ENCODE measurements at regions not wholly inside any gene's neighbourhood (a gene's known extent, or its start where the extent isn't known, plus 50 kb on each side); places are given as distances from the start of the nearest gene placed in this dataset.

DNA sequence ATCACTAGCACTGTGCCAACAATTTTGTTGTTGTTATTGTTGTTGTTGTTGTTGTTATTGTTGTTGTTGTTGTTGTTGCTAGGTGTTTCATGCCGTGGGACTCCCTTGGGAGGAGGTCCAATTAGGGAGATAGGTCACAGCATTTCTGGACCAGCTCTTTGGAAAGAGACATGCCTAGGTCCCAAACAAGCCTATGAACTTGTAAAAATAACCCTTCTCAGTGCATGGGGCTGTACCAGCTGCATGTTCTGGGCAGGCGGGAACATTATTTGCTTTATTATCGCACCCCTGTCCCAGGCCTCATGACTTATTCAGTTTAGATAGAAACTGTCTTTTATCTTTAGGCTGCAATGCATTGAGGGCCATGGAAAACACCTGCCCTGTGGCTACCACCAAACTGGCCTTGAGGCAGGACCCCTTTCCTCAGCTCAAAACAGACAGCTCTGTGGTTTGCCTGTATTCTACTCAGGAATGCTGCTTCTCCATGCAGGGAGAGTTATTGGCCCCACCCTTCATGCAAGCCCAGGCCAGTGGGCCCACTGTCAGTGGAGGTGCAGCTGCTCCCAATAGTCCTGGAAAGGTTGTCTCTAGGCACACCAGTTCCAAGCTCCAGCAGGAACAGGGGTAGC lies 386.5 kb upstream of the BRINP3 start:
- TF ChIP-seq, protein P1, sequence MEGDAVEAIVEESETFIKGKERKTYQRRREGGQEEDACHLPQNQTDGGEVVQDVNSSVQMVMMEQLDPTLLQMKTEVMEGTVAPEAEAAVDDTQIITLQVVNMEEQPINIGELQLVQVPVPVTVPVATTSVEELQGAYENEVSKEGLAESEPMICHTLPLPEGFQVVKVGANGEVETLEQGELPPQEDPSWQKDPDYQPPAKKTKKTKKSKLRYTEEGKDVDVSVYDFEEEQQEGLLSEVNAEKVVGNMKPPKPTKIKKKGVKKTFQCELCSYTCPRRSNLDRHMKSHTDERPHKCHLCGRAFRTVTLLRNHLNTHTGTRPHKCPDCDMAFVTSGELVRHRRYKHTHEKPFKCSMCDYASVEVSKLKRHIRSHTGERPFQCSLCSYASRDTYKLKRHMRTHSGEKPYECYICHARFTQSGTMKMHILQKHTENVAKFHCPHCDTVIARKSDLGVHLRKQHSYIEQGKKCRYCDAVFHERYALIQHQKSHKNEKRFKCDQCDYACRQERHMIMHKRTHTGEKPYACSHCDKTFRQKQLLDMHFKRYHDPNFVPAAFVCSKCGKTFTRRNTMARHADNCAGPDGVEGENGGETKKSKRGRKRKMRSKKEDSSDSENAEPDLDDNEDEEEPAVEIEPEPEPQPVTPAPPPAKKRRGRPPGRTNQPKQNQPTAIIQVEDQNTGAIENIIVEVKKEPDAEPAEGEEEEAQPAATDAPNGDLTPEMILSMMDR (IDR thresholded peaks at IDR 0.05): no peak
- Histone ChIP-seq H3K4me3 (ENCODE audit: low read length) (no peak overlapping the region), H3K27me3 (ENCODE audit: control insufficient read depth, insufficient read depth, low read length) (no peaks in the 10 kb centered on the region), H3K36me3 (ENCODE audit: control insufficient read depth, insufficient read depth, low read length) (no peaks in the 10 kb centered on the region), H3K9me3 (ENCODE audit: control insufficient read depth, insufficient read depth, low read length) (peaks cover 18% of the 10 kb centered on the region), H3K4me1 (ENCODE audit: control insufficient read depth, insufficient read depth, low read length) (no peaks in the 10 kb centered on the region), H3K27ac (ENCODE audit: low read length) (no peak overlapping the region)
- Mint-ChIP-seq H3K36me3 (peaks cover 6% of the 10 kb centered on the region), H3K27ac (no peak overlapping the region), H3K4me1 (no peaks in the 10 kb centered on the region), H3K27me3 (ENCODE audit: low read depth in 2 of 2) (no peaks in the 10 kb centered on the region), H3K9me3 (peaks cover 10 to 16% of the 10 kb centered on the region in 2 donors), H3K4me3 (no peak overlapping the region)
- WGBS (ENCODE audit: insufficient coverage): 70% methylated on average over 3 of the region's 3 CpGs
- intact Hi-C loops (cut with micrococcal nuclease): no loop called here
- no peak for ATAC-seq
- no peak for DNase-seq

DNA sequence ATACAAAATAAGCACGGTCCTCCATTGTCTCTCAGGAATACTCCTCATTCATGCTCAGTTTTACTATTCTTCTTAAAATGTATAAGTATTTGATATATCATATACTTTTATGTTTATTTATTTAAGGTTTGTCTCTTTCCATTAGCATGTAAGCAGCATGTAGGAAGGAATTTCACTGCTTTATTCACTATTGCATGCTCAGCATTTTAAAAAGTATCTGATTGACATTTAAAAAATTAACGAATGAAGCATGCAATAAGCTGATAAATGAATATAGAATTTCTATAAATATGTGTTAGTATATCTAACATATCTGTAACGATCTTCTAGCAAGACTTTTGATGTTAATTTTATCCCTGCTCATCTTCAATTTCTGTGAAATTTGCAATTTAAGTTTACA lies 402.7 kb upstream of the BRINP3 start:
- Mint-ChIP-seq H3K27me3 (ENCODE audit: low read depth in 2 of 2) (no peaks in the 10 kb centered on the region), H3K4me1 (no peaks in the 10 kb centered on the region), H3K9me3 (peaks cover 7 to 12% of the 10 kb centered on the region in 2 donors), H3K27ac (no peak overlapping the region), H3K4me3 (no peak overlapping the region), H3K36me3 (no peaks in the 10 kb centered on the region)
- Histone ChIP-seq H3K4me1 (ENCODE audit: control insufficient read depth, insufficient read depth, low read length) (no peaks in the 10 kb centered on the region), H3K27me3 (ENCODE audit: control insufficient read depth, insufficient read depth, low read length) (no peaks in the 10 kb centered on the region), H3K4me3 (ENCODE audit: low read length) (no peak overlapping the region), H3K9me3 (ENCODE audit: control insufficient read depth, insufficient read depth, low read length) (no peaks in the 10 kb centered on the region), H3K36me3 (ENCODE audit: control insufficient read depth, insufficient read depth, low read length) (no peaks in the 10 kb centered on the region), H3K27ac (ENCODE audit: low read length) (no peak overlapping the region)
- TF ChIP-seq, protein P1 (IDR thresholded peaks at IDR 0.05): no peak
- DNase-seq: no peak
- intact Hi-C loops (cut with micrococcal nuclease): no loop called here
- no peak for ATAC-seq
- WGBS (ENCODE audit: insufficient coverage): no CpG with 5 or more reads among the region's 3 CpGs

DNA sequence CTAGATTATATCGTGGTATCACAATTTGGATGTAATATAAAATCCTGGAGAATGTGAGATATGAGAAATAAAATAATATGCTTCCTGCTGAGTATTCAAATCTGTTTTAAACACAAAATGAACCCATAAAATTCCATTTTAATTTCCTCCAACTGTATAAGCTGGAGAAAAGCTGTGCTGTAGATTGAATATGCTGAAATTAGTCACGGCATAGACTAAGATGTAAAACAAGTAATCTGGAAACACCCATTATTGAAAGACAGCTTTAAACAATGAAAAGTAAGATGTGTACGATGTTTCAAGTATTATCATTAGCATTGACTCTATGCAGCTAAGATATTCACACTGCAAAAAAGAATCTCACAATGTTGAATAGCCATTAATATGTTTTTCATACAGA lies 403.4 kb upstream of the BRINP3 start:
- TF ChIP-seq, protein P1 (IDR thresholded peaks at IDR 0.05): no peak
- H3K9me3 Mint-ChIP-seq: peaks cover 9 to 12% of the 10 kb centered on the region in 2 donors
- Histone ChIP-seq H3K36me3 (ENCODE audit: control insufficient read depth, insufficient read depth, low read length) (no peaks in the 10 kb centered on the region), H3K4me1 (ENCODE audit: control insufficient read depth, insufficient read depth, low read length) (no peaks in the 10 kb centered on the region), H3K27ac (ENCODE audit: low read length) (no peak overlapping the region), H3K4me3 (ENCODE audit: low read length) (no peak overlapping the region), H3K27me3 (ENCODE audit: control insufficient read depth, insufficient read depth, low read length) (no peaks in the 10 kb centered on the region), H3K9me3 (ENCODE audit: control insufficient read depth, insufficient read depth, low read length) (no peaks in the 10 kb centered on the region)
- DNase-seq (no peak), ATAC-seq (no peak)
- H3K27me3 Mint-ChIP-seq (ENCODE audit: low read depth in 2 of 2): no peaks in the 10 kb centered on the region
- no peak overlapping the region for H3K27ac Mint-ChIP-seq
- intact Hi-C loops (cut with micrococcal nuclease): no loop called here
- no peaks in the 10 kb centered on the region for H3K4me1 Mint-ChIP-seq
- no peaks in the 10 kb centered on the region for H3K36me3 Mint-ChIP-seq
- no peak overlapping the region for H3K4me3 Mint-ChIP-seq
- WGBS (ENCODE audit: insufficient coverage): no CpG with 5 or more reads among the region's 3 CpGs

DNA sequence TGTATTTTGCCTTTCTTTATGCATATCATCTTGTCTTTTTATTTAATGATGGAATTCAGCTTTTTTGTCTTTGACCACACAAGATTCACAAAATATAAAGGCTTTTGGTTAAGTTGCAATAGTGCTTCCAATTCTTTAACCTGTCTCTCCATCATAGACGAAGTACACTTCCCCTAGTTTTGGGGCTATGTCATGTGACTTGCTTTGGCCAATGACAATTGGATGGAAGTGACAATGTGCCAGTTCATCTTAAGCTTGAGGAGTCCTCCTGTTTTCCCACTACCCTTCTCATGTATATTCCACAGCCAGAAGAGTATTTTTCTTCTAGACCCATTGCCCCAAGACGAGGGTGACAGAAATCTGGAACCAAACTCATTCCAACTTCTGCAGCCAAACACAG lies 419.6 kb upstream of the BRINP3 start:
- DNase-seq (no peak), ATAC-seq (no peak)
- Histone ChIP-seq H3K4me3 (ENCODE audit: low read length) (no peak overlapping the region), H3K36me3 (ENCODE audit: control insufficient read depth, insufficient read depth, low read length) (no peaks in the 10 kb centered on the region), H3K4me1 (ENCODE audit: control insufficient read depth, insufficient read depth, low read length) (no peaks in the 10 kb centered on the region), H3K27ac (ENCODE audit: low read length) (no peak overlapping the region), H3K27me3 (ENCODE audit: control insufficient read depth, insufficient read depth, low read length) (no peaks in the 10 kb centered on the region), H3K9me3 (ENCODE audit: control insufficient read depth, insufficient read depth, low read length) (peaks cover 12% of the 10 kb centered on the region)
- intact Hi-C loops (cut with micrococcal nuclease): no loop called here
- no peaks in the 10 kb centered on the region for H3K4me1 Mint-ChIP-seq
- TF ChIP-seq, protein P1 (IDR thresholded peaks at IDR 0.05): no peak
- 73% methylated on average over 2 of the region's 2 CpGs for WGBS (ENCODE audit: insufficient coverage)
- no peaks in the 10 kb centered on the region for H3K27me3 Mint-ChIP-seq (ENCODE audit: low read depth in 2 of 2)
- H3K36me3 Mint-ChIP-seq: no peaks in the 10 kb centered on the region
- H3K27ac Mint-ChIP-seq: no peak overlapping the region
- H3K9me3 Mint-ChIP-seq: peaks cover 17 to 30% of the 10 kb centered on the region in 2 donors
- H3K4me3 Mint-ChIP-seq: no peak overlapping the region

Data from natural killer cell (primary cell).